IMR-90 (cell line): ENCODE measurements at regions not wholly inside any gene's neighbourhood (a gene's known extent, or its start where the extent isn't known, plus 50 kb on each side); places are given as distances from the start of the nearest gene placed in this dataset.

ENCODE experiments used
- ATAC-seq: fragments of 200-7000 bp; cut with Tn5 transposase; 2 replicates; pipeline ENCODE4 v1.9.1; 2020; ENCODE audit warnings: low read depth, mild to moderate bottlenecking, moderate library complexity
- BruUV-seq: library from RNA; stranded (reverse); fragments of 400-500 nt; replicated peaks from 2 replicates; lab custom pipeline; 2021; lab: Mats Ljungman, UMichigan
- CTCF ChIA-PET: fragments of 300-600 bp; formaldehyde crosslinking; extraction: SDS; loops from one replicate; lab custom pipeline; 2021; ENCODE audit warnings: antibody characterized with exemption; lab: Yijun Ruan, JAX
- POLR2A ChIA-PET: fragments of 300-600 bp; sonication (Branson Sonifier 250); formaldehyde crosslinking; loops from one replicate; lab custom pipeline; 2022; ENCODE audit warnings: antibody characterized with exemption; ENCODE audit not compliant: unreplicated experiment; lab: Charles Lee
- DNase-seq: peaks from one replicate; pipeline ENCODE4 v3.0.0; 2013
- H2AFZ ChIP-seq: replicated peaks from 2 replicates; pipeline ENCODE3; 2013; ENCODE audit warnings: low read length, mild to moderate bottlenecking; ENCODE audit not compliant: poor library complexity
- H2AK5ac ChIP-seq: 2 replicates; pipeline ENCODE4 v1.6.1; 2013; ENCODE audit warnings: low read depth, low read length, inconsistent platforms
- H2AK9ac ChIP-seq: replicated peaks from 2 replicates; pipeline ENCODE3; 2013; ENCODE audit warnings: mild to moderate bottlenecking, low read depth, low read length, moderate library complexity; ENCODE audit not compliant: poor library complexity
- H2BK120ac ChIP-seq: 2 replicates; pipeline ENCODE4 v1.6.1; 2013; ENCODE audit warnings: low read depth, low read length, inconsistent platforms
- H2BK15ac ChIP-seq: 3 replicates; pipeline ENCODE4 v1.6.1; 2013; ENCODE audit warnings: low read depth, low read length, inconsistent platforms
- H2BK20ac ChIP-seq: 2 replicates; pipeline ENCODE4 v1.6.1; 2013; ENCODE audit warnings: low read depth, mild to moderate bottlenecking, inconsistent platforms, low read length, moderate library complexity
- H2BK5ac ChIP-seq: 2 replicates; pipeline ENCODE4 v1.6.1; 2013; ENCODE audit warnings: mild to moderate bottlenecking, low read depth, low read length, inconsistent platforms; ENCODE audit not compliant: poor library complexity, severe bottlenecking
- H3K14ac ChIP-seq: replicated peaks from 2 replicates; pipeline ENCODE4 v1.6.1; 2013; ENCODE audit warnings: low read depth, low read length, inconsistent platforms
- H3K18ac ChIP-seq: 2 replicates; pipeline ENCODE4 v1.6.1; 2013; ENCODE audit warnings: low read depth, low read length, control low read depth
- H3K23ac ChIP-seq: 2 replicates; pipeline ENCODE4 v1.6.1; 2013; ENCODE audit warnings: low read depth, low read length, inconsistent platforms
- H3K27ac ChIP-seq: 2 replicates; pipeline ENCODE4 v1.5.1; 2013; ENCODE audit warnings: mild to moderate bottlenecking, control low read depth, low read length; ENCODE audit not compliant: insufficient read depth
- H3K27me3 ChIP-seq: 2 replicates; pipeline ENCODE4 v1.6.1; 2013; ENCODE audit warnings: low read length; ENCODE audit not compliant: control insufficient read depth, insufficient read depth
- H3K36me3 ChIP-seq: 2 replicates; pipeline ENCODE4 v1.6.1; 2013; ENCODE audit warnings: low read length, mixed read lengths; ENCODE audit not compliant: control insufficient read depth, insufficient read depth
- H3K4ac ChIP-seq: 2 replicates; pipeline ENCODE4 v1.6.1; 2013; ENCODE audit warnings: low read depth, low read length, inconsistent platforms
- H3K4me1 ChIP-seq: 2 replicates; pipeline ENCODE4 v1.6.1; 2013; ENCODE audit warnings: low read length, mixed read lengths; ENCODE audit not compliant: control insufficient read depth, insufficient read depth
- H3K4me2 ChIP-seq: 2 replicates; pipeline ENCODE4 v1.6.1; 2013; ENCODE audit warnings: low read depth, mild to moderate bottlenecking, control low read depth, low read length, moderate library complexity
- H3K4me3 ChIP-seq: 2 replicates; pipeline ENCODE4 v1.5.1; 2013; ENCODE audit warnings: low read depth, mild to moderate bottlenecking, control low read depth, low read length, moderate library complexity; ENCODE audit not compliant: insufficient read depth
- H3K56ac ChIP-seq: 2 replicates; pipeline ENCODE4 v1.6.1; 2013; ENCODE audit warnings: low read length, inconsistent platforms; ENCODE audit not compliant: insufficient read depth; ENCODE audit errors: extremely low read depth
- H3K79me1 ChIP-seq, 2 experiments: 2 replicates each; pipeline ENCODE4 v1.6.1; 2013; ENCODE audit warnings: low read length in 2 of 2, inconsistent platforms in 1 of 2, low read depth in 1 of 2
- H3K9ac ChIP-seq: 2 replicates; pipeline ENCODE4 v1.6.1; 2013; ENCODE audit warnings: low read depth, low read length, control low read depth
- H3K9me1 ChIP-seq: 2 replicates; pipeline ENCODE4 v1.6.1; 2013; ENCODE audit warnings: low read length, inconsistent platforms; ENCODE audit not compliant: insufficient read depth
- H3K9me3 ChIP-seq: 2 replicates; pipeline ENCODE4 v1.6.1; 2013; ENCODE audit warnings: low read length; ENCODE audit not compliant: control insufficient read depth, insufficient read depth
- H4K20me1 ChIP-seq: 2 replicates; pipeline ENCODE4 v1.6.1; 2013; ENCODE audit warnings: low read length, inconsistent platforms; ENCODE audit not compliant: insufficient read depth
- H4K5ac ChIP-seq: 2 replicates; pipeline ENCODE4 v1.6.1; 2013; ENCODE audit warnings: mild to moderate bottlenecking, low read depth, low read length, control low read depth
- H4K8ac ChIP-seq, 2 experiments: 2 replicates each; pipeline ENCODE4 v1.6.1; 2013; ENCODE audit warnings: low read depth in 2 of 2, low read length in 2 of 2, control low read depth in 1 of 2, inconsistent platforms in 1 of 2
- H4K91ac ChIP-seq: 2 replicates; pipeline ENCODE4 v1.6.1; 2013; ENCODE audit warnings: low read depth, low read length, inconsistent platforms; ENCODE audit not compliant: insufficient read depth
- BHLHE40 ChIP-seq: fragments of 150-350 bp; IDR thresholded peaks from 2 replicates; pipeline ENCODE4 v1.6.1; 2016; ENCODE audit warnings: mild to moderate bottlenecking, low read depth, low read length
- CEBPB ChIP-seq: IDR thresholded peaks from 2 replicates; pipeline ENCODE4 v1.6.1; 2012; ENCODE audit warnings: low read depth, low read length, improper control_type of control experiment
- CHD1 ChIP-seq: IDR thresholded peaks from 2 replicates; pipeline ENCODE4 v1.6.1; 2012; ENCODE audit warnings: low read depth, low read length, improper control_type of control experiment
- CTCF ChIP-seq: conservative IDR thresholded peaks from 2 replicates; pipeline ENCODE4 v1.5.1; 2012; ENCODE audit warnings: mild to moderate bottlenecking, low read depth, low read length, improper control_type of control experiment
- ELK1 ChIP-seq: fragments of 150-350 bp; IDR thresholded peaks from 2 replicates; pipeline ENCODE4 v1.6.1; 2016; ENCODE audit warnings: low read depth, mild to moderate bottlenecking, low read length, moderate library complexity, borderline replicate concordance
- FOS ChIP-seq: fragments of 150-350 bp; IDR thresholded peaks from 2 replicates; pipeline ENCODE4 v1.6.1; 2016; ENCODE audit warnings: low read depth, low read length
- MAFK ChIP-seq: IDR thresholded peaks from 2 replicates; pipeline ENCODE4 v1.6.1; 2012; ENCODE audit warnings: low read depth, low read length, improper control_type of control experiment
- MAZ ChIP-seq: IDR thresholded peaks from 2 replicates; pipeline ENCODE4 v1.6.1; 2012; ENCODE audit warnings: low read depth, mild to moderate bottlenecking, low read length, improper control_type of control experiment, moderate library complexity, borderline replicate concordance
- MXI1 ChIP-seq: IDR thresholded peaks from 2 replicates; pipeline ENCODE4 v1.6.1; 2012; ENCODE audit warnings: low read depth, mild to moderate bottlenecking, low read length, moderate library complexity, borderline replicate concordance
- NFE2L2 ChIP-seq: fragments of 150-350 bp; IDR thresholded peaks from 2 replicates; pipeline ENCODE4 v1.6.1; 2016; ENCODE audit warnings: low read depth, mild to moderate bottlenecking, low read length
- POLR2A ChIP-seq: IDR thresholded peaks from 2 replicates; pipeline ENCODE4 v1.6.1; 2012; ENCODE audit warnings: mild to moderate bottlenecking, low read depth, low read length
- RAD21 ChIP-seq: IDR thresholded peaks from 2 replicates; pipeline ENCODE4 v1.6.1; 2012; ENCODE audit warnings: low read length, improper control_type of control experiment
- RCOR1 ChIP-seq: IDR thresholded peaks from 2 replicates; pipeline ENCODE4 v1.6.1; 2012; ENCODE audit warnings: mild to moderate bottlenecking, low read length, improper control_type of control experiment; ENCODE audit not compliant: insufficient replicate concordance
- RFX5 ChIP-seq: IDR thresholded peaks from 2 replicates; pipeline ENCODE4 v1.8.0; 2012; ENCODE audit warnings: low read depth, mild to moderate bottlenecking, low read length, moderate library complexity
- SMC3 ChIP-seq: fragments of 150-350 bp; IDR thresholded peaks from 2 replicates; pipeline ENCODE4 v1.6.1; 2016; ENCODE audit warnings: low read depth, mild to moderate bottlenecking, antibody characterized with exemption, low read length, moderate library complexity
- USF2 ChIP-seq: fragments of 150-350 bp; IDR thresholded peaks from 2 replicates; pipeline ENCODE4 v1.6.1; 2017; ENCODE audit warnings: mild to moderate bottlenecking, antibody characterized with exemption, low read length, low read depth
- WGBS, 2 experiments: methylation state at CpG; one replicate each; pipeline versions ENCODE4 v1.1.5 to v1.1.7; 2013; ENCODE audit warnings: missing lambda C conversion rate in 2 of 2; ENCODE audit not compliant: insufficient read length in 1 of 2; ENCODE audit errors: extremely low coverage in 2 of 2; 5-methylcytosine and 5-hydroxymethylcytosine counted together
- dilution Hi-C: fragments of 300-500 bp; cut with HindIII; formaldehyde crosslinking; loops from one replicate; pipeline ENCODE4 v1.14.3; 2018; ENCODE audit warnings: low sequenced_read_pairs; ENCODE audit not compliant: unreplicated experiment
- in situ Hi-C: fragments of 300-500 bp; cut with MboI; formaldehyde crosslinking; loops from 3 replicates; pipeline ENCODE4 v1.14.3; 2019; ENCODE audit warnings: low sequenced_read_pairs, inconsistent platforms, mixed read lengths
- intact Hi-C: fragments of 100-400 bp; cut with micrococcal nuclease; formaldehyde crosslinking; loops from 2 replicates; pipeline ENCODE4 v1.10.0; 2022

GRCh38 chr5:123273095-123273494 lies 150.1 kb downstream of the CEP120 start:
- dilution Hi-C loops, result no loop called here
- CTCF ChIA-PET, result no interaction called here

More at GRCh38 chr5:123273095-123273494, 150.1 kb downstream of the CEP120 start:
- DNase-seq (no peak), ATAC-seq (no peak)
- Histone ChIP-seq H4K20me1 (no peaks in the 10 kb centered on the region), H3K14ac (no peak overlapping the region), H3K9ac (no peak overlapping the region), H3K4me1 (no peaks in the 10 kb centered on the region), H3K27ac (no peak overlapping the region), H3K27me3 (peaks cover 3% of the 10 kb centered on the region), H4K5ac (no peak overlapping the region), H3K4ac (no peak overlapping the region), H2BK5ac (no peak overlapping the region), H3K23ac (no peak overlapping the region), H2AFZ (no peak overlapping the region), H4K91ac (no peak overlapping the region), H3K4me2 (no peak overlapping the region), H3K9me1 (no peaks in the 10 kb centered on the region), H3K79me1 (no peaks in the 10 kb centered on the region), H2BK15ac (no peak overlapping the region), H3K9me3 (no peaks in the 10 kb centered on the region), H2AK5ac (no peak overlapping the region), H2BK20ac (no peak overlapping the region), H2AK9ac (no peak overlapping the region), H3K18ac (no peak overlapping the region), H3K36me3 (no peaks in the 10 kb centered on the region), H3K4me3 (no peak overlapping the region), H4K8ac (no peak overlapping the region), H2BK120ac (no peak overlapping the region), H3K56ac (no peak overlapping the region)
- no CpG with 5 or more reads among the region's 2 CpGs for WGBS, 2 experiments
- BruUV-seq, result no TSS peak
- TF ChIP-seq MAZ (no peak), MAFK (no peak), FOS (no peak), RAD21 (no peak), CTCF (no peak), POLR2A (no peak), USF2 (no peak), SMC3 (no peak), MXI1 (no peak), ELK1 (no peak), RCOR1 (no peak), CEBPB (no peak), RFX5 (no peak), NFE2L2 (no peak), BHLHE40 (no peak), CHD1 (no peak)
- intact Hi-C loops (no loop called here), in situ Hi-C loops (no loop called here)
- POLR2A ChIA-PET, result no interaction called here
